CD4-positive, alpha-beta T cell (primary cell): ENCODE measurements at regions not wholly inside any gene's neighbourhood (a gene's known extent, or its start where the extent isn't known, plus 50 kb on each side); places are given as distances from the start of the nearest gene placed in this dataset.

Experiments used
- ATAC-seq: fragments of 200-7000 bp; cut with Tn5 transposase; one replicate; pipeline ENCODE4 v1.10.0; 2022; ENCODE audit warnings: mild to moderate bottlenecking; ENCODE audit not compliant: poor library complexity
- CTCF ChIA-PET: fragments of 350-600 bp; sonication (Branson Sonifier 250); formaldehyde crosslinking; loops from one replicate; lab custom pipeline; 2021; ENCODE audit warnings: antibody characterized with exemption, inconsistent platforms; lab: Charles Lee
- POLR2A ChIA-PET: fragments of 350-600 bp; sonication (Branson Sonifier 250); formaldehyde crosslinking; loops from one replicate; lab custom pipeline; 2021; ENCODE audit warnings: antibody characterized with exemption, inconsistent platforms; lab: Charles Lee
- DNase-seq, 14 experiments: peaks; one replicate each; pipeline ENCODE4 v3.0.0-alpha.2; 2013 to 2020; ENCODE audit warnings: mixed read lengths in 2 of 14
- H3K27ac ChIP-seq, 2 donors: one replicate each; pipeline versions ENCODE4 v1.5.1 to v1.7.0; 2013; ENCODE audit warnings: low read length in 2 of 2, low read depth in 1 of 2, mild to moderate bottlenecking in 1 of 2
- H3K27me3 ChIP-seq, 2 experiments: 1 replicate in 1 of 2; 2 replicates in 1 of 2; pipeline versions ENCODE4 v1.6.1 to v1.7.0; 2013; ENCODE audit warnings: low read length in 2 of 2, control low read depth in 1 of 2, mild to moderate bottlenecking in 1 of 2, moderate library complexity in 1 of 2; ENCODE audit not compliant: insufficient read depth in 2 of 2, control insufficient read depth in 1 of 2
- H3K36me3 ChIP-seq: one replicate; pipeline ENCODE4 v1.6.1; 2013; ENCODE audit warnings: low read length, control low read depth; ENCODE audit not compliant: insufficient read depth
- H3K4me1 ChIP-seq: one replicate; pipeline ENCODE4 v1.6.1; 2013; ENCODE audit warnings: low read length, control low read depth; ENCODE audit not compliant: insufficient read depth
- H3K4me3 ChIP-seq: one replicate; pipeline ENCODE4 v1.5.1; 2013; ENCODE audit warnings: mild to moderate bottlenecking, low read length, moderate library complexity
- H3K9me3 ChIP-seq, 2 experiments: 1 replicate in 1 of 2; 2 replicates in 1 of 2; pipeline versions ENCODE4 v1.6.1 to v1.7.0; 2013; ENCODE audit warnings: low read length in 2 of 2, mild to moderate bottlenecking in 2 of 2, control low read depth in 1 of 2, moderate library complexity in 1 of 2; ENCODE audit not compliant: control insufficient read depth in 1 of 2, insufficient read depth in 1 of 2
- H3K27ac Mint-ChIP-seq: one replicate; pipeline ENCODE4 v1.8.0; 2020; ENCODE audit warnings: mixed read lengths
- H3K27me3 Mint-ChIP-seq: one replicate; pipeline ENCODE4 v1.8.0; 2021; ENCODE audit warnings: mixed read lengths
- H3K36me3 Mint-ChIP-seq: one replicate; pipeline ENCODE4 v1.8.0; 2021; ENCODE audit warnings: low read depth, mixed read lengths
- H3K4me1 Mint-ChIP-seq: one replicate; pipeline ENCODE4 v1.8.0; 2021; ENCODE audit warnings: low read depth, mixed read lengths
- H3K4me3 Mint-ChIP-seq: one replicate; pipeline ENCODE4 v1.8.0; 2020; ENCODE audit warnings: mild to moderate bottlenecking, mixed read lengths
- H3K9me3 Mint-ChIP-seq: one replicate; pipeline ENCODE4 v1.8.0; 2020; ENCODE audit warnings: mixed read lengths
- CTCF ChIP-seq: fragments of 200-600 bp; IDR thresholded peaks from one replicate; pipeline ENCODE4 v1.8.0; 2022; ENCODE audit warnings: antibody characterized with exemption, mild to moderate bottlenecking
- intact Hi-C, 2 experiments: fragments of 100-400 bp; cut with DNase I in 1 of 2; cut with micrococcal nuclease in 1 of 2; formaldehyde crosslinking; loops; one replicate each; pipeline versions ENCODE4 v1.15.1 to v1.9.0; 2023 to 2025; cut with DNase I, micrococcal nuclease

DNA sequence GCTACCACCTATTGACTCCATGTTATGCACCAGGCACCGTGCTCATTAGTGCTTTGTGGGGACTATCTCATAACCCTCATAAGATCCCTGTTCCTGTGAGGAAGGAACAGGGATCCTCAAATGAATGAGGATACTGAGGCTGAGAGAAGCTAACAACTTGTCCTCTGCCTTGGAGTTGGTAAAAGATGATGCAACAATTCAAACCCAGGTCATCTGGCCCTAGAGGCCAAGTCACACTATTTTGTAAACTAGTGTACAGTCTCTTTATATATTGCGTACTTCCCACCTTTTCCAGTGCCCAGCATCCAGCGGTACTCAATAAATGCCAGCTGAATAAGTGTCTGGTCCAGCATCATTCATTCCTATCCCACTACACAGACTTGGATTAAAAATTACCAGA, 92.6 kb downstream of the RCN1 start:
- peaks cover 0 to 3% of the 10 kb centered on the region in 2 experiments for H3K27me3 ChIP-seq
- Mint-ChIP-seq H3K4me1 (no peaks in the 10 kb centered on the region), H3K36me3 (no peaks in the 10 kb centered on the region), H3K27me3 (peaks cover 5% of the 10 kb centered on the region), H3K27ac (no peak overlapping the region), H3K4me3 (no peak overlapping the region), H3K9me3 (no peaks in the 10 kb centered on the region)
- H3K36me3 ChIP-seq: no peaks in the 10 kb centered on the region
- POLR2A ChIA-PET: no interaction called here
- ATAC-seq (no peak), DNase-seq (no peak)
- no peak overlapping the region for H3K4me3 ChIP-seq
- no peak overlapping the region for H3K27ac ChIP-seq
- H3K4me1 ChIP-seq: no peaks in the 10 kb centered on the region
- no peak for TF ChIP-seq CTCF
- no peaks in the 10 kb centered on the region for H3K9me3 ChIP-seq
- intact Hi-C loops: no loop called here
- CTCF ChIA-PET: no interaction called here

GRCh38 chr11:32184041-32184722, 93.3 kb downstream of the RCN1 start:
- intact Hi-C loops: no loop called here
- H3K36me3 Mint-ChIP-seq: no peaks in the 10 kb centered on the region
- CTCF ChIA-PET: no interaction called here

DNA sequence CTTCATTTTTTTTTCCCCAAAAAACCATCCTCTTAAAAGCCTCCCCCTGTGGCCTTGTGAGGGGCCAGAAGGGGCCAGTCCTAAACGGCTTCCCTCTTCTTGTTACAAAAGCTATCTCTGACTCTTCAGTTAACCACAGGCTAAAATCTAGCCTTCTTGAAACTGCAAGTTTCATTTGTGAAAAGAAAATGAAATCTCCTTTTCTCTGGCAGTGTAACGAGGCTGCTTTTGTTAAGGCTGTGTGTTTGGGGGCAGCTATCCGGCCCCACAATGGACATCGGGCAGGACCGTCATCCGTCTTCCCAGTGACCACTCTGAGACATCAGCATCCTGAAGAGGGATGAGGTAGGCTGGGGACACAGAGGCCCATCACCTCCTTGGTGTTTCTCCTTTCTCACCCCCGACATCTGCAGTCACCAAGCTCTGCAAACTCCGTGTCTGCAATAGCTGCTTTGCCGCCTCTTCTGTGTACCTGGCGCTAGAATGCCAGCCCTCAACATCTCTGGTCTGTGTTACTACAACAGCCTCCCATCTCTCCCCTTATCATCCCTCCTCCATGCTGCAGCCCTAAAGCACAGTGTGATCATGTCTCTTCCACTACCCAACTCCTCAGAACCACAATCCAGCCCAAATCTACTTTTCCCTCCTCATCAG, 94.0 kb downstream of the RCN1 start:
- Histone ChIP-seq H3K27me3 (peaks cover 0 to 3% of the 10 kb centered on the region in 2 experiments), H3K9me3 (no peaks in the 10 kb centered on the region), H3K36me3 (no peaks in the 10 kb centered on the region), H3K27ac (no peak overlapping the region), H3K4me3 (no peak overlapping the region), H3K4me1 (no peaks in the 10 kb centered on the region)
- no peak for TF ChIP-seq CTCF
- Mint-ChIP-seq H3K36me3 (no peaks in the 10 kb centered on the region), H3K27me3 (peaks cover 5% of the 10 kb centered on the region), H3K4me1 (no peaks in the 10 kb centered on the region), H3K27ac (no peak overlapping the region), H3K4me3 (no peak overlapping the region), H3K9me3 (no peaks in the 10 kb centered on the region)
- ATAC-seq (no peak), DNase-seq (no peak)
- intact Hi-C loops: no loop called here
- ChIA-PET CTCF (no interaction called here), POLR2A (interaction anchor here (0.7 kb wide), 1 partner anchor 9 kb away, joined by 3 read pairs; no protein-coding TSS in a partner anchor)

More at GRCh38 chr11:32184041-32184722, 93.3 kb downstream of the RCN1 start:
- Histone ChIP-seq H3K36me3 (no peaks in the 10 kb centered on the region), H3K4me1 (no peaks in the 10 kb centered on the region), H3K27ac (no peak overlapping the region), H3K9me3 (no peaks in the 10 kb centered on the region), H3K4me3 (no peak overlapping the region), H3K27me3 (peaks cover 0 to 3% of the 10 kb centered on the region in 2 experiments)
- no peaks in the 10 kb centered on the region for H3K9me3 Mint-ChIP-seq
- TF ChIP-seq CTCF: no peak
- no peaks in the 10 kb centered on the region for H3K4me1 Mint-ChIP-seq
- DNase-seq (no peak), ATAC-seq (no peak)
- no peak overlapping the region for H3K27ac Mint-ChIP-seq
- H3K27me3 Mint-ChIP-seq: peaks cover 5% of the 10 kb centered on the region
- H3K4me3 Mint-ChIP-seq: no peak overlapping the region
- POLR2A ChIA-PET: interaction anchor here (0.7 kb wide), 1 partner anchor 8 kb away, joined by 3 read pairs; no protein-coding TSS in a partner anchor
